HCT116 (cell line): ENCODE measurements at regions not wholly inside any gene's neighbourhood (a gene's known extent, or its start where the extent isn't known, plus 50 kb on each side); places are given as distances from the start of the nearest gene placed in this dataset.

ENCODE experiments used
- ATAC-seq: fragments of 200-7000 bp; cut with Tn5 transposase; 2 replicates; pipeline ENCODE4 v1.9.1; 2020; ENCODE audit warnings: mild to moderate bottlenecking, moderate library complexity
- BruUV-seq: library from RNA; stranded (reverse); fragments of 400-500 nt; replicated peaks from 2 replicates; lab custom pipeline; 2021; lab: Mats Ljungman, UMichigan
- CTCF ChIA-PET: fragments of 300-600 bp; sonication (Branson Sonifier 250); formaldehyde crosslinking; loops from one replicate; lab custom pipeline; 2021; ENCODE audit warnings: antibody characterized with exemption; lab: Charles Lee
- POLR2A ChIA-PET: fragments of 300-600, 350-600 bp; sonication (Branson Sonifier 250); formaldehyde crosslinking; loops from one replicate; lab custom pipeline; 2021; ENCODE audit warnings: antibody characterized with exemption; lab: Charles Lee
- RAD21 ChIA-PET, 2 experiments: fragments of 300-600 bp; sonication (Branson Sonifier 250); formaldehyde crosslinking; loops; one replicate each; lab custom pipeline; 2023; ENCODE audit warnings: low total read pairs in 2 of 2; ENCODE audit not compliant: uncharacterized antibody in 2 of 2, unreplicated experiment in 2 of 2, low non-redundant PET in 1 of 2; lab: Charles Lee
- DNase-seq: peaks from one replicate; pipeline ENCODE4 v3.0.0-alpha.2; 2010; ENCODE audit warnings: low read depth, low spot score
- H2AFZ ChIP-seq: fragments of 200-600 bp; shearing (Covaris generic), sonication (generic); 2 replicates; pipeline ENCODE4 v1.6.1; 2017; ENCODE audit warnings: low read depth, mixed run types, mixed read lengths, antibody characterized with exemption, low read length; ENCODE audit not compliant: poor library complexity, severe bottlenecking
- H3K27ac ChIP-seq: 2 replicates; pipeline ENCODE4 v1.5.1; 2012; ENCODE audit warnings: low read depth, low read length
- H3K27me3 ChIP-seq: fragments of 200-600 bp; sonication (generic); 2 replicates; pipeline ENCODE4 v1.6.1; 2016; ENCODE audit warnings: mixed run types, low read length, mixed read lengths; ENCODE audit not compliant: insufficient read depth
- H3K36me3 ChIP-seq, 2 experiments: fragments of 200-500 bp in 1 of 2; fragments of 200-600 bp in 1 of 2; sonication (Bioruptor generic) in 1 of 2; sonication (generic) in 1 of 2; 2 replicates each; pipeline versions ENCODE4 v1.5.1 to v1.6.1; 2014 to 2016; ENCODE audit warnings: low read length in 2 of 2, inconsistent platforms in 1 of 2, mixed read lengths in 1 of 2, mixed run types in 1 of 2; ENCODE audit not compliant: insufficient read depth in 2 of 2, control insufficient read depth in 1 of 2
- H3K4me1 ChIP-seq, 2 experiments: fragments of 200-600 bp in 1 of 2; sonication (generic) in 1 of 2; 2 replicates each; pipeline versions ENCODE4 v1.5.1 to v1.6.1; 2012 to 2017; ENCODE audit warnings: low read length in 2 of 2, inconsistent platforms in 1 of 2, mild to moderate bottlenecking in 1 of 2, mixed read lengths in 1 of 2, mixed run types in 1 of 2, moderate library complexity in 1 of 2; ENCODE audit not compliant: insufficient read depth in 2 of 2, control insufficient read depth in 1 of 2
- H3K4me2 ChIP-seq: fragments of 200-600 bp; sonication (generic); 2 replicates; pipeline ENCODE4 v1.6.1; 2017; ENCODE audit warnings: mixed run types, low read length, mixed read lengths
- H3K4me3 ChIP-seq, 2 experiments: fragments of 200-600 bp in 1 of 2; sonication (generic) in 1 of 2; replicated peaks in 1 of 2; 2 replicates each; pipeline ENCODE4 v1.5.1; 2011 to 2016; ENCODE audit warnings: low read length in 2 of 2, control low read depth in 1 of 2, low read depth in 1 of 2, mild to moderate bottlenecking in 1 of 2, mixed read lengths in 1 of 2, mixed run types in 1 of 2
- H3K79me2 ChIP-seq: fragments of 200-600 bp; sonication (generic); 2 replicates; pipeline ENCODE4 v1.6.1; 2017; ENCODE audit warnings: mild to moderate bottlenecking, mixed run types, low read length, moderate library complexity, mixed read lengths; ENCODE audit not compliant: insufficient read depth
- H3K9ac ChIP-seq: fragments of 200-600 bp; sonication (generic); 2 replicates; pipeline ENCODE4 v1.6.1; 2016; ENCODE audit warnings: low read length, mixed read lengths
- H3K9me2 ChIP-seq: fragments of 200-600 bp; sonication (generic), shearing (Covaris generic); 2 replicates; pipeline ENCODE4 v1.6.1; 2017; ENCODE audit warnings: mixed run types, mild to moderate bottlenecking, moderate library complexity; ENCODE audit not compliant: insufficient read depth
- H3K9me3 ChIP-seq, 2 experiments: fragments of 200-500 bp in 1 of 2; fragments of 200-600 bp in 1 of 2; sonication (Bioruptor generic) in 1 of 2; sonication (generic) in 1 of 2; 2 replicates each; pipeline ENCODE4 v1.6.1; 2014 to 2017; ENCODE audit warnings: low read length in 2 of 2, mixed read lengths in 2 of 2, inconsistent platforms in 1 of 2, low read depth in 1 of 2, mild to moderate bottlenecking in 1 of 2, mixed run types in 1 of 2, moderate library complexity in 1 of 2; ENCODE audit not compliant: control insufficient read depth in 1 of 2, insufficient read depth in 1 of 2
- H4K20me1 ChIP-seq: fragments of 200-600 bp; sonication (generic), shearing (Covaris generic); 2 replicates; pipeline ENCODE4 v1.6.1; 2017; ENCODE audit warnings: mixed run types, mild to moderate bottlenecking, moderate library complexity; ENCODE audit not compliant: insufficient read depth
- CEBPB ChIP-seq: IDR thresholded peaks from 2 replicates; pipeline ENCODE4 v1.6.1; 2012; ENCODE audit warnings: low read depth
- EGR1 ChIP-seq: IDR thresholded peaks from 2 replicates; pipeline ENCODE4 v1.6.1; 2012; ENCODE audit warnings: low read depth
- EZH2 ChIP-seq: fragments of 200-600 bp; sonication (generic); IDR thresholded peaks from 2 replicates; pipeline ENCODE4 v1.6.1; 2017; ENCODE audit warnings: antibody characterized with exemption, mixed run types
- EZH2phosphoT487 ChIP-seq: fragments of 200-600 bp; IDR thresholded peaks from 2 replicates; pipeline ENCODE4 v1.6.1; 2018; ENCODE audit warnings: antibody characterized with exemption, borderline replicate concordance
- JUND ChIP-seq: IDR thresholded peaks from 2 replicates; pipeline ENCODE4 v1.6.1; 2012
- POLR2AphosphoS5 ChIP-seq: IDR thresholded peaks from 2 replicates; pipeline ENCODE4 v1.6.1; 2011; ENCODE audit warnings: mild to moderate bottlenecking, low read depth, low read length, moderate library complexity
- RAD21 ChIP-seq: IDR thresholded peaks from 2 replicates; pipeline ENCODE4 v1.6.1; 2012; ENCODE audit warnings: low read depth, mild to moderate bottlenecking
- SIN3A ChIP-seq: IDR thresholded peaks from 2 replicates; pipeline ENCODE4 v1.6.1; 2012; ENCODE audit warnings: low read depth
- SP1 ChIP-seq: IDR thresholded peaks from 2 replicates; pipeline ENCODE4 v1.6.1; 2012; ENCODE audit warnings: low read depth
- ZFX ChIP-seq: fragments of 450-650 bp; IDR thresholded peaks from 2 replicates; pipeline ENCODE4 v1.6.1; 2017
- ZNF274 ChIP-seq: fragments of 200-500 bp; sonication (Bioruptor generic); IDR thresholded peaks from 2 replicates; pipeline ENCODE4 v1.6.1; 2014; ENCODE audit warnings: mild to moderate bottlenecking, low read depth, low read length, inconsistent platforms
- intact Hi-C: fragments of 100-400 bp; cut with micrococcal nuclease; formaldehyde crosslinking; loops from 2 replicates; pipeline ENCODE4 v1.10.0; 2022
- TF ChIP-seq, protein P1 (sequence below): IDR thresholded peaks from 2 replicates; pipeline ENCODE4 v1.6.1; 2012
- TF ChIP-seq, protein P2 (sequence below), 3 experiments: fragments of 200-600 bp in 1 of 3; sonication (generic) in 1 of 3; IDR thresholded peaks in 2 of 3; conservative IDR thresholded peaks in 1 of 3; 2 replicates each; pipeline ENCODE4 v1.5.1; 2012 to 2017; ENCODE audit warnings: low read depth in 2 of 3, low read length in 2 of 3, antibody characterized with exemption in 1 of 3, borderline replicate concordance in 1 of 3, control low read depth in 1 of 3, mild to moderate bottlenecking in 1 of 3, mixed read lengths in 1 of 3, mixed run types in 1 of 3, moderate library complexity in 1 of 3; ENCODE audit not compliant: insufficient read depth in 1 of 3
- TF ChIP-seq, protein P3 (sequence below): IDR thresholded peaks from 2 replicates; pipeline ENCODE4 v1.6.1; 2011; ENCODE audit warnings: mild to moderate bottlenecking, low read length, moderate library complexity; ENCODE audit not compliant: insufficient replicate concordance; ENCODE audit errors: extremely low read depth

DNA sequence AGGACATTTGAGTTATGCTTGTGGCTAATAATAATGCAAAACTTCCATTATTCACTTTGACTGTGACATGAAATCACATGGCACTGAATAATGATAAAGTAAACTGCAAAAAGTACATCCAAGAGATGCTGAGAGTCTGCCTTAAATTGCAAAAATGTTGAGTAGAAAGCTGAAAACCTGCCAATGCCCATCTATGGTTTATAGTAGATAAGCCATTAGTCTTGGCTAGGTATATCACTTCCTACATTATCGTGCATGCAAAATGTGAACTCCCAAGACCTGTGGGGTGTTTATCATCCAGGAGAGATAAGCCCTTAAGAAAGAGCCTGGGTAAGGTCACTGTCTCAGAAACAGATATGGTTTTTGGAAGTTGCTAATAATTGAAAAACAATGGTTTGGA lies 208.7 kb upstream of the DPYD start:
- no peak overlapping the region for H2AFZ ChIP-seq
- no peak overlapping the region for H3K4me3 ChIP-seq
- ChIA-PET POLR2A (no interaction called here), RAD21 (no interaction called here), CTCF (no interaction called here)
- H3K4me1 ChIP-seq, result no peaks in the 10 kb centered on the region
- H3K9me3 ChIP-seq, result no peaks in the 10 kb centered on the region
- H3K36me3 ChIP-seq, result no peaks in the 10 kb centered on the region
- no peaks in the 10 kb centered on the region for H3K27me3 ChIP-seq
- ATAC-seq (no peak), DNase-seq (no peak)
- no peak for TF ChIP-seq SIN3A
- TF ChIP-seq, protein P1, sequence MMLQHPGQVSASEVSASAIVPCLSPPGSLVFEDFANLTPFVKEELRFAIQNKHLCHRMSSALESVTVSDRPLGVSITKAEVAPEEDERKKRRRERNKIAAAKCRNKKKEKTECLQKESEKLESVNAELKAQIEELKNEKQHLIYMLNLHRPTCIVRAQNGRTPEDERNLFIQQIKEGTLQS, result no peak
- TF ChIP-seq, protein P2, sequence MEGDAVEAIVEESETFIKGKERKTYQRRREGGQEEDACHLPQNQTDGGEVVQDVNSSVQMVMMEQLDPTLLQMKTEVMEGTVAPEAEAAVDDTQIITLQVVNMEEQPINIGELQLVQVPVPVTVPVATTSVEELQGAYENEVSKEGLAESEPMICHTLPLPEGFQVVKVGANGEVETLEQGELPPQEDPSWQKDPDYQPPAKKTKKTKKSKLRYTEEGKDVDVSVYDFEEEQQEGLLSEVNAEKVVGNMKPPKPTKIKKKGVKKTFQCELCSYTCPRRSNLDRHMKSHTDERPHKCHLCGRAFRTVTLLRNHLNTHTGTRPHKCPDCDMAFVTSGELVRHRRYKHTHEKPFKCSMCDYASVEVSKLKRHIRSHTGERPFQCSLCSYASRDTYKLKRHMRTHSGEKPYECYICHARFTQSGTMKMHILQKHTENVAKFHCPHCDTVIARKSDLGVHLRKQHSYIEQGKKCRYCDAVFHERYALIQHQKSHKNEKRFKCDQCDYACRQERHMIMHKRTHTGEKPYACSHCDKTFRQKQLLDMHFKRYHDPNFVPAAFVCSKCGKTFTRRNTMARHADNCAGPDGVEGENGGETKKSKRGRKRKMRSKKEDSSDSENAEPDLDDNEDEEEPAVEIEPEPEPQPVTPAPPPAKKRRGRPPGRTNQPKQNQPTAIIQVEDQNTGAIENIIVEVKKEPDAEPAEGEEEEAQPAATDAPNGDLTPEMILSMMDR (IDR thresholded peaks at IDR 0.05 in 2 of 3, conservative IDR thresholded peaks at IDR 0.05 in 1 of 3; ENCODE audit: borderline replicate concordance in 1 of 3, insufficient read depth in 1 of 3, low read depth in 2 of 3, low read length in 2 of 3), result no peak
- TF ChIP-seq EZH2, result no peak
- no peak for TF ChIP-seq EZH2phosphoT487
- no peak for TF ChIP-seq POLR2AphosphoS5
- TF ChIP-seq SP1, result no peak
- no peak overlapping the region for H3K9ac ChIP-seq
- H4K20me1 ChIP-seq, result no peaks in the 10 kb centered on the region
- BruUV-seq, result no TSS peak
- no peak overlapping the region for H3K27ac ChIP-seq
- no peak overlapping the region for H3K4me2 ChIP-seq
- H3K79me2 ChIP-seq, result no peaks in the 10 kb centered on the region
- intact Hi-C loops, result no loop called here
- H3K9me2 ChIP-seq, result no peaks in the 10 kb centered on the region

DNA sequence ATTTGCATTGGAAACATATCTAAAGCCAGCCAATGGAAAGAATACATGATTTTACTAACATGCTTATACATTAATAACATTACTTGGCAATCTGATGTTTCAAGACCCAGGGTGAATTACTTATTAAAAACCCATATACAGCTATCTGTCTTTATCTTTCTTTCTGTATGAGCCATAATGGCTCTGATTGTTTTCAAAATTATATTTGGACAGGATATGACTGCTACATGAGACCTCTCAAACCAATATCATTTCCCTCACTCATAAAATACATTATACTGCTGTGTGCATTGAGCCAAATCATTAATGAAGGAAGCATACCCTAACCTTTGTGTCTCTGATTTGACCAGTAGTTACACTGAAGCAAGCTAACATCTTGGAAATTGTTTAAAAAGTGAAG lies 205.9 kb upstream of the DPYD start:
- H3K4me1 ChIP-seq, result no peaks in the 10 kb centered on the region
- H3K27ac ChIP-seq, result no peak overlapping the region
- TF ChIP-seq SIN3A, result no peak
- no peak for TF ChIP-seq CEBPB
- TF ChIP-seq, protein P2 (IDR thresholded peaks at IDR 0.05 in 2 of 3, conservative IDR thresholded peaks at IDR 0.05 in 1 of 3; ENCODE audit: borderline replicate concordance in 1 of 3, insufficient read depth in 1 of 3, low read depth in 2 of 3, low read length in 2 of 3), result no peak
- no peak for TF ChIP-seq RAD21
- TF ChIP-seq EZH2phosphoT487, result no peak
- no peak for TF ChIP-seq JUND
- TF ChIP-seq ZNF274, result no peak
- no peak for TF ChIP-seq EGR1
- no peak for TF ChIP-seq EZH2
- TF ChIP-seq, protein P3, sequence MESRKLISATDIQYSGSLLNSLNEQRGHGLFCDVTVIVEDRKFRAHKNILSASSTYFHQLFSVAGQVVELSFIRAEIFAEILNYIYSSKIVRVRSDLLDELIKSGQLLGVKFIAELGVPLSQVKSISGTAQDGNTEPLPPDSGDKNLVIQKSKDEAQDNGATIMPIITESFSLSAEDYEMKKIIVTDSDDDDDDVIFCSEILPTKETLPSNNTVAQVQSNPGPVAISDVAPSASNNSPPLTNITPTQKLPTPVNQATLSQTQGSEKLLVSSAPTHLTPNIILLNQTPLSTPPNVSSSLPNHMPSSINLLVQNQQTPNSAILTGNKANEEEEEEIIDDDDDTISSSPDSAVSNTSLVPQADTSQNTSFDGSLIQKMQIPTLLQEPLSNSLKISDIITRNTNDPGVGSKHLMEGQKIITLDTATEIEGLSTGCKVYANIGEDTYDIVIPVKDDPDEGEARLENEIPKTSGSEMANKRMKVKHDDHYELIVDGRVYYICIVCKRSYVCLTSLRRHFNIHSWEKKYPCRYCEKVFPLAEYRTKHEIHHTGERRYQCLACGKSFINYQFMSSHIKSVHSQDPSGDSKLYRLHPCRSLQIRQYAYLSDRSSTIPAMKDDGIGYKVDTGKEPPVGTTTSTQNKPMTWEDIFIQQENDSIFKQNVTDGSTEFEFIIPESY, result no peak
- TF ChIP-seq SP1, result no peak
- no peak for TF ChIP-seq ZFX
- H4K20me1 ChIP-seq, result no peaks in the 10 kb centered on the region
- H3K9me3 ChIP-seq, result no peaks in the 10 kb centered on the region
- H3K9ac ChIP-seq, result no peak overlapping the region
- ChIA-PET CTCF (no interaction called here), RAD21 (no interaction called here), POLR2A (no interaction called here)
- no peaks in the 10 kb centered on the region for H3K27me3 ChIP-seq
- H3K79me2 ChIP-seq, result no peaks in the 10 kb centered on the region
- H3K9me2 ChIP-seq, result no peaks in the 10 kb centered on the region
- no peaks in the 10 kb centered on the region for H3K36me3 ChIP-seq
- DNase-seq (no peak), ATAC-seq (no peak)
- H3K4me3 ChIP-seq, result no peak overlapping the region
- no peak overlapping the region for H3K4me2 ChIP-seq
- H2AFZ ChIP-seq, result no peak overlapping the region
- intact Hi-C loops, result no loop called here
- no TSS peak for BruUV-seq
